ENCODE measurements at regions not wholly inside any gene's neighbourhood (a gene's known extent, or its start where the extent isn't known, plus 50 kb on each side); places are given as distances from the start of the nearest gene placed in this dataset.

GRCh38 chr5:166074582-166075481, 2216.6 kb upstream of the WWC1 start:
- H3K9me3 ChIP-seq (ENCODE audit: control insufficient read depth, low read length) = no peaks in the 10 kb centered on the region
- H3K27ac ChIP-seq (ENCODE audit: low read depth in 1 of 2, low read length in 2 of 2) = no peak overlapping the region
- H3K4me3 ChIP-seq (ENCODE audit: low read length in 2 of 2) = no peak overlapping the region
- intact Hi-C loops (cut with DNase I) = no loop called here
- 21 to 22% methylated on average over 5 of the region's 5 CpGs for WGBS, 2 donors
- H3K27me3 ChIP-seq (ENCODE audit: control insufficient read depth in 1 of 2, insufficient read depth in 2 of 2, low read length in 1 of 2) = no peaks in the 10 kb centered on the region
- DNase-seq (no peak), ATAC-seq (ENCODE audit: low FRiP score) (no peak)
- no peaks in the 10 kb centered on the region for H3K4me1 ChIP-seq (ENCODE audit: control insufficient read depth in 1 of 2, insufficient read depth in 2 of 2, low read length in 2 of 2)
- H3K36me3 ChIP-seq (ENCODE audit: control insufficient read depth in 1 of 2, insufficient read depth in 2 of 2, low read length in 1 of 2) = no peaks in the 10 kb centered on the region

- intact Hi-C loops (cut with DNase I) = no loop called here
- H3K27me3 ChIP-seq (ENCODE audit: control insufficient read depth in 1 of 2, insufficient read depth in 2 of 2, low read length in 1 of 2) = no peaks in the 10 kb centered on the region
- H3K4me1 ChIP-seq (ENCODE audit: control insufficient read depth in 1 of 2, insufficient read depth in 2 of 2, low read length in 2 of 2) = no peaks in the 10 kb centered on the region
- no peak for DNase-seq
- WGBS, 2 donors = 22 to 28% methylated on average over 11 of the region's 11 CpGs
- no peak overlapping the region for H3K4me3 ChIP-seq (ENCODE audit: low read length in 2 of 2)
- H3K36me3 ChIP-seq (ENCODE audit: control insufficient read depth in 1 of 2, insufficient read depth in 2 of 2, low read length in 1 of 2) = no peaks in the 10 kb centered on the region
- no peaks in the 10 kb centered on the region for H3K9me3 ChIP-seq (ENCODE audit: control insufficient read depth, low read length)
- no peak for ATAC-seq (ENCODE audit: low FRiP score)
- no peak overlapping the region for H3K27ac ChIP-seq (ENCODE audit: low read depth in 1 of 2, low read length in 2 of 2)
These were observed 2208.1 kb upstream of the WWC1 start for GRCh38 chr5:166083183-166083959.

- DNase-seq = no peak
- ATAC-seq (ENCODE audit: low FRiP score) = no peak
- Histone ChIP-seq H3K36me3 (ENCODE audit: control insufficient read depth in 1 of 2, insufficient read depth in 2 of 2, low read length in 1 of 2) (no peaks in the 10 kb centered on the region), H3K4me3 (ENCODE audit: low read length in 2 of 2) (no peak overlapping the region), H3K27ac (ENCODE audit: low read depth in 1 of 2, low read length in 2 of 2) (no peak overlapping the region), H3K9me3 (ENCODE audit: control insufficient read depth, low read length) (no peaks in the 10 kb centered on the region), H3K4me1 (ENCODE audit: control insufficient read depth in 1 of 2, insufficient read depth in 2 of 2, low read length in 2 of 2) (no peaks in the 10 kb centered on the region), H3K27me3 (ENCODE audit: control insufficient read depth in 1 of 2, insufficient read depth in 2 of 2, low read length in 1 of 2) (no peaks in the 10 kb centered on the region)
- intact Hi-C loops (cut with DNase I) = no loop called here
- WGBS, 2 donors = 59 to 76% methylated on average over 2 of the region's 2 CpGs
These were observed 2204.9 kb upstream of the WWC1 start for GRCh38 chr5:166086568-166086967.

- Histone ChIP-seq H3K9me3 (ENCODE audit: control insufficient read depth, low read length) (no peaks in the 10 kb centered on the region), H3K27me3 (ENCODE audit: control insufficient read depth in 1 of 2, insufficient read depth in 2 of 2, low read length in 1 of 2) (no peaks in the 10 kb centered on the region), H3K36me3 (ENCODE audit: control insufficient read depth in 1 of 2, insufficient read depth in 2 of 2, low read length in 1 of 2) (no peaks in the 10 kb centered on the region), H3K4me3 (ENCODE audit: low read length in 2 of 2) (no peak overlapping the region), H3K4me1 (ENCODE audit: control insufficient read depth in 1 of 2, insufficient read depth in 2 of 2, low read length in 2 of 2) (no peaks in the 10 kb centered on the region), H3K27ac (ENCODE audit: low read depth in 1 of 2, low read length in 2 of 2) (no peak overlapping the region)
- DNase-seq (no peak), ATAC-seq (ENCODE audit: low FRiP score) (no peak)
- intact Hi-C loops (cut with DNase I) = no loop called here
- 12 to 18% methylated on average over 3 of the region's 3 CpGs for WGBS, 2 donors
These were observed 2202.9 kb upstream of the WWC1 start for GRCh38 chr5:166088389-166089039.

GRCh38 chr5:166091931-166092330, 2199.5 kb upstream of the WWC1 start:
- Histone ChIP-seq H3K4me3 (ENCODE audit: low read length in 2 of 2) (no peak overlapping the region), H3K27me3 (ENCODE audit: control insufficient read depth in 1 of 2, insufficient read depth in 2 of 2, low read length in 1 of 2) (no peaks in the 10 kb centered on the region), H3K4me1 (ENCODE audit: control insufficient read depth in 1 of 2, insufficient read depth in 2 of 2, low read length in 2 of 2) (no peaks in the 10 kb centered on the region), H3K9me3 (ENCODE audit: control insufficient read depth, low read length) (no peaks in the 10 kb centered on the region), H3K36me3 (ENCODE audit: control insufficient read depth in 1 of 2, insufficient read depth in 2 of 2, low read length in 1 of 2) (no peaks in the 10 kb centered on the region), H3K27ac (ENCODE audit: low read depth in 1 of 2, low read length in 2 of 2) (no peak overlapping the region)
- 94 to 96% methylated on average over 1 of the region's 1 CpG for WGBS, 2 donors
- ATAC-seq (ENCODE audit: low FRiP score) = no peak
- intact Hi-C loops (cut with DNase I) = no loop called here
- DNase-seq = no peak

- no peaks in the 10 kb centered on the region for H3K27me3 ChIP-seq (ENCODE audit: control insufficient read depth in 1 of 2, insufficient read depth in 2 of 2, low read length in 1 of 2)
- 70 to 76% methylated on average over 4 of the region's 4 CpGs for WGBS, 2 donors
- ATAC-seq (ENCODE audit: low FRiP score) (no peak), DNase-seq (no peak)
- no peak overlapping the region for H3K4me3 ChIP-seq (ENCODE audit: low read length in 2 of 2)
- H3K27ac ChIP-seq (ENCODE audit: low read depth in 1 of 2, low read length in 2 of 2) = no peak overlapping the region
- no peaks in the 10 kb centered on the region for H3K36me3 ChIP-seq (ENCODE audit: control insufficient read depth in 1 of 2, insufficient read depth in 2 of 2, low read length in 1 of 2)
- H3K9me3 ChIP-seq (ENCODE audit: control insufficient read depth, low read length) = no peaks in the 10 kb centered on the region
- intact Hi-C loops (cut with DNase I) = no loop called here
- no peaks in the 10 kb centered on the region for H3K4me1 ChIP-seq (ENCODE audit: control insufficient read depth in 1 of 2, insufficient read depth in 2 of 2, low read length in 2 of 2)
These were observed 2198.1 kb upstream of the WWC1 start for GRCh38 chr5:166093312-166093711.

- intact Hi-C loops (cut with DNase I) = no loop called here
- no peaks in the 10 kb centered on the region for H3K9me3 ChIP-seq (ENCODE audit: control insufficient read depth, low read length)
These were observed 2188.5 kb upstream of the WWC1 start for GRCh38 chr5:166102947-166103346.

GRCh38 chr5:166111021-166111420, 2180.4 kb upstream of the WWC1 start:
- H3K4me3 ChIP-seq (ENCODE audit: low read length in 2 of 2) = no peak overlapping the region
- H3K36me3 ChIP-seq (ENCODE audit: control insufficient read depth in 1 of 2, insufficient read depth in 2 of 2, low read length in 1 of 2) = no peaks in the 10 kb centered on the region
- H3K9me3 ChIP-seq (ENCODE audit: control insufficient read depth, low read length) = no peaks in the 10 kb centered on the region
- H3K27me3 ChIP-seq (ENCODE audit: control insufficient read depth in 1 of 2, insufficient read depth in 2 of 2, low read length in 1 of 2) = no peaks in the 10 kb centered on the region
- DNase-seq (no peak), ATAC-seq (ENCODE audit: low FRiP score) (no peak)
- WGBS, 2 donors = 67 to 78% methylated on average over 3 of the region's 3 CpGs
- no peak overlapping the region for H3K27ac ChIP-seq (ENCODE audit: low read depth in 1 of 2, low read length in 2 of 2)
- H3K4me1 ChIP-seq (ENCODE audit: control insufficient read depth in 1 of 2, insufficient read depth in 2 of 2, low read length in 2 of 2) = no peaks in the 10 kb centered on the region
- intact Hi-C loops (cut with DNase I) = no loop called here

More at GRCh38 chr5:166102947-166103346, 2188.5 kb upstream of the WWC1 start:
- WGBS, 2 donors = 86 to 87% methylated on average over 10 of the region's 10 CpGs
- Histone ChIP-seq H3K4me3 (ENCODE audit: low read length in 2 of 2) (no peak overlapping the region), H3K36me3 (ENCODE audit: control insufficient read depth in 1 of 2, insufficient read depth in 2 of 2, low read length in 1 of 2) (no peaks in the 10 kb centered on the region), H3K27me3 (ENCODE audit: control insufficient read depth in 1 of 2, insufficient read depth in 2 of 2, low read length in 1 of 2) (no peaks in the 10 kb centered on the region), H3K4me1 (ENCODE audit: control insufficient read depth in 1 of 2, insufficient read depth in 2 of 2, low read length in 2 of 2) (no peaks in the 10 kb centered on the region), H3K27ac (ENCODE audit: low read depth in 1 of 2, low read length in 2 of 2) (no peak overlapping the region)
- no peak for ATAC-seq (ENCODE audit: low FRiP score)
- DNase-seq = no peak

All from aorta (tissue), 5 donors.